Nucleus accumbens (tissue), 56 donors: ENCODE measurements at regions not wholly inside any gene's neighbourhood (a gene's known extent, or its start where the extent isn't known, plus 50 kb on each side); places are given as distances from the start of the nearest gene placed in this dataset.

ENCODE experiments used
- DNase-seq, 56 donors: peaks; one replicate each; lab custom pipeline; 2025; lab: John Stamatoyannopoulos, UW

- no peak for DNase-seq
Observed at GRCh38 chr1:168782559-168783116, 53.6 kb upstream of the DPT start.

DNA sequence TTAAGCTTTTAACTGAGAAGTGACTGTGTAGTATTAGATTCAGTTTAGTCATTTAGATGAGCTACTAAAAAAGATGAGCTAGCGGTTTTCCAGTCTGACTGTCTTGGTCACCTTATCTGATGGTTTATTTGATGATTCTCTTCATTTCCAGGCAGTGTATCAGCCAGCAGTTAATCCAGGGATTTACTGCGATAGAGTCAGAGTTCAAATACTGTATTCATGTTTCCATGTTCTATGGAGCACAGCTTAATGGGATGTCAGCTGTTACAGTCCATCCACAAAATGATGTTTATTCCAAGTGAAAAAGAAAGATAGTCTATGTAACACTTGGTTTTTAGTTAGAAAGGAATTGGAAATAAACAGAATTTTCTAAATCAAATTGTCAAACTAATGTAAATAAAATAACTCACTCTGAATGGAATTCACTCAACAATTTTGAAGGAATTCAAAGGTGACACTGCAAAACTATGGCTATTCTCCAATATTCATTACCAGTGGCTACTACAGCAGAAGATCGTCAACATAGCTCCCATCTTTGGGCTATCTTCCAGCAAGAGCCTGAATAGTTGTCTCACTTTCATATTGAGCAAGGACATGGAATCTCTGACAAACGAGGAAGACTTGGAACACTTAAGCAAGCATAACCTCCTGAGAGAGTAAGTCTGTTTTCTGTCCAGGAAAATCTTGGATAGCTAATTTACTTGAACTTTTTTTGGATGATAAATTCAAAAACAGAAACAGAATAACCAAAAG lies 54.6 kb upstream of the DPT start:
- no peak for DNase-seq

GRCh38 chr1:168786476-168787330 lies 57.7 kb upstream of the DPT start:
- no peak for DNase-seq

GRCh38 chr1:168788258-168788657 lies 59.3 kb upstream of the DPT start:
- no peak for DNase-seq

GRCh38 chr1:168789501-168789900 lies 60.5 kb upstream of the DPT start:
- DNase-seq, result no peak

DNA sequence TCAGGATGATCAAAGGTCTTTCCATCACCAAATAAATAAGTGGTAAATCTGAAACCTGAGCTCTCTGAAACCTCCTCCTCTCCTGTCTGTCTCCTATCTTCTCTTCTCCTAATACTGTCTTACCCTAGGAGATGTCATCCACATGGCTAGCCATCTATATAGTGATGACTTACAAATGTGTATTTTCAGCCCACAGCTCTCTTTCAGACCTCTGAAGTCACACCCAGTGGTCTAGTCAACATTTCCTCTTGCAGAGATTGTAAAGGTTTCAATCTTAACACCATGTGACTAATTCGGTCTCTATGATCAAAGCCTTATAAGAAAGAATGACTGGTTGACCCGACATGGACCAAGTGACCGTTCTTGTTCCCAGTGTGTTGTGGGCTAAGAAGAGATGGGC lies 63.1 kb upstream of the DPT start:
- no peak for DNase-seq

- DNase-seq, result no peak
Observed at GRCh38 chr1:168792592-168793125, 63.7 kb upstream of the DPT start.

- no peak for DNase-seq
Observed at GRCh38 chr1:168794057-168794456, 65.1 kb upstream of the DPT start.

- DNase-seq, result no peak
Observed at GRCh38 chr1:168795681-168796080, 66.7 kb upstream of the DPT start.

- no peak for DNase-seq
Observed at GRCh38 chr1:168799927-168800605, 71.1 kb upstream of the DPT start.

DNA sequence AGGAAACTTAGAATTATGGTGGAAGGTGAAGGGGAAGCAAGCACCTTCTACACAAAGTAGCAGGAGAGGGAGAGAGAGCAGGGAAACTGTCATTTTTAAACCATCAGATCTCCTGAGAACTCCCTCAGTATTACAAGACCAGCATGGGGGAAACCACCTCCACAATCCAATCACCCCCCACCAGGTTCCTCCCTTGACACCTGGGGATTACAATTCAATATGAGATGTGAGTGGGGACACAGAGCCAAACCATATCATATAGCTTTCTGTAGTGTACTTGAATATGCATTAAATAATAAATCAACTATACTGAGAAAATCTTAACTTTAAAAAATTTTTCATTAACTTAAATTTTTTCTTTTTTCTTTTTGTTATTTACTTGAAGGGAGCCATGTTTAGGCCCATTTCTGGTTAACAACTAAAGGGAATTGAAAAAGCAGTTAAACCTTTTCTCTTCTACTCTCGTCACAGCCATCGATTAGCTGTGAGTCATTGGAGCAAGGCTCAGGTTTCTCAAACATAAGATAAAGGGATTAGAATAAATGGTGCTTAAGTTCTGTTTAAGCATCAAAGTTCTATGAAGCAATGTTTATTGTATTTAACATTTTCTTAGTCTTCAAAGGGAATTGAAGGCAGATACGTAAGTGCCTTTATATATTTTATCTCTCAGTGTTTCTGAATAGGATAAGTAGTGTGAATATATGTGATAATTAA lies 72.2 kb upstream of the DPT start:
- DNase-seq, result no peak

DNA sequence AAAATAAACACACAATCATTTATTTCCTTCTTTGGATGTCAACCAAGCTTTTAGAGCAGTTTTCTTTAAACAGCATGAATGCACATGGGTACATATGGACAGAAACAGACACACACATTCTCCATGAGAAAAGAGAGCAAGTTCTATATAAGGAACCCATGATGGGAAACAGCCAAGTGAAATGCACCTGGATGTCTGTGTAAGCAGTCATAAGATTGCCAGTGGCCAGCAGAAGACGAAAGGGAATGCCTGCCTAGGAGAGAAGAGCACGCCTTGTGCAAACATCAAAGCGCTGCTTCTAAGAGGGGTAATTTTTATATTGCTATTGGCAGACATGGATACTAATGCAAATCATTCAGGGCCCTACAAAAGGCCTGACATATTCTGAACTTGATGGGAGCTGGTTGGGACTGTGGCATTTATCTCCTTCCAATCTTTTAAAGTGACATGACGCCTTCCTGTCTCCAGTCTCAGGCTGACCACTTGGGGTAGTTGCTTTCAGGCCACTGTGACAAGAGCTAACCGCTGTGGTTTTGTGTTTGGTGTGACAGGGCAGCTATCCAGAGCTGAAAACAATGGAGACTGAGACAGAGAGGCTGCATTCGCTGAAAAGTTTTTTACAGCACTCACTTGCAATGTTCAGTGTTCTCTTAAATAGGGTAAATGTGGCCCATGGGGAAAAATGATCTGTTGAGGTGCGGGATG lies 75.0 kb upstream of the DPT start:
- peak in 35 of 56 donors; percentile 0 to 40 (median 17) for DNase-seq

DNA sequence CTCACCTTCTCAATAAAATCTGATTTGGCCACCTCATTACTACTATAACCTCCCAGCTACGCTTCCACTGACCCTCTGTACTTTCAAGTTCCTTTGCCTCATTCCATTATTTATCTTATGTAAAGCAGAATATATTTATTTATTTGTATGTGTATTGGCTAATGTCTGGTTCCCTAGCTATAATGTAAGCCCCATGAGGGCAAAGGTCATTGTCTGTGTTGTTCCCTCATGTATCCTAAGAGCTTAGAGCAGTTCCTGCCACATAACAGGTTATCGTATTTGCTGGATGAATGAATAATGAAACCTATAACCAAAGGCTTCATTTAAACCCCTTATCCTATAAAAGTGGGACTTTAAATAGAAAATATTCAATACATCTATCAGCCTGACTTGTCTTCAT lies 77.9 kb upstream of the DPT start:
- DNase-seq, result no peak

- DNase-seq, result no peak
Observed at GRCh38 chr1:168811176-168811575, 82.2 kb upstream of the DPT start.

DNA sequence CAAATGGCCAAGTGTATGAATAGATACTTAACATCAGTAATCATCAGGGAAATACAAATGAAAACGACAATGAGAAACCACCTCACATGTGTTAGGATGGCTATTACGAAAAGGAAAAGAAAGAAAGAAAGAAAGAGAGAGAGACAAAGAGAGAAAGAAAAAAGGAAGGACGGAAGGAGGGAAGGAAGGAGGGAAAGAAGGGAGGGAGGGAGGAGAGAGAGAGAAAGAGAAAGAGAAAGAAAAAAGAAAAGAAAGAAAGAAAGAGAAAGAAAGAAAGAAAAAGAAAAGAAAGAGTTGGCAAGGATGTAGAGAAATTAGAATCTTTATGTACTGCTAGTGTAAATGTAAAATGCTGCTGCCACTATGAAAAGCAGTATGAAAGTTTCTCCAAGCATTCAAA lies 90.7 kb upstream of the DPT start:
- DNase-seq, result no peak

DNA sequence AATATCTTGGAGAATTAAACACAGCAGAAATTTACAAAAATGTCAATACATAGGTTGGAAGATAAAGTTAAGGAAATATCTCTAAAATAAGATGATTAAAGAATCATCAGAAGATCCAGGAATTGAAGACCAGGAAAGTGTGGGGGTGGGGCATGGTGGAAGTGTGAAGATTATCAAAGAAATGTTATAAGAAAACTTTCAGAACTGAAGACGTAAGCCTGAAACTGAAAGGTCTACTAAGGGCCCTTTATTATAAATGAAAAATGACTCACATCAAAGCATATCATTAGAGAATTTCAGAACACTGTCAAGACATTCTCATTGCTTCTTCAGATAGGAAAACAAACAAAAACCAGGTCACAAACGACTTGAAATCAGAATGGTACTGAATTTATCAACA lies 92.4 kb upstream of the DPT start:
- no peak for DNase-seq

GRCh38 chr1:168822911-168823310 lies 93.9 kb upstream of the DPT start:
- no peak for DNase-seq

DNA sequence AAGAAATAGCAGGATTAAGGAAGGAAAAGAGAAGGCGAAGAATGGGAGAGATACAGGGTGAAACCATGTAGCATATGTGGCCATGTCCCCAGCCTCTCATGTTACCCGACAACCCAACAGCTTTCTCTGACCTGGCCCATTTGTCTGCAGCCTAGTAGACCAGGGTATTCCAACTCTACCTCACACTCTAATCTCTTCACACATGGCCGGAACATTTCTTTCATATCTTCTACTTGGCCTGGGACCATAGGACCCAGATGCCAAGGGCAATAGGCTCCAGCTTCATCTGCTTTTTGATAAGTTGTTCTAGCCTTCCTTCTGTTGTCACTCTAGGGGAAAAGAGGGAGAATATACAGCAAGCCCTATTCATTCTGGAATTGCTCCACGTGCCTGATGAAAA lies 95.0 kb upstream of the DPT start:
- no peak for DNase-seq

GRCh38 chr1:168824418-168825065 lies 95.5 kb upstream of the DPT start:
- DNase-seq, result no peak
